Inflammatory macrophage (primary cell): ENCODE measurements at regions not wholly inside any gene's neighbourhood (a gene's known extent, or its start where the extent isn't known, plus 50 kb on each side); places are given as distances from the start of the nearest gene placed in this dataset.
"Not testable (repeated sequence)": the region's sequence is repeated elsewhere in the genome, so short reads cannot be mapped to it uniquely, and the experiment has no call there.

Experiments used
- DNase-seq, 2 donors: peaks; one replicate each; pipeline ENCODE4 v3.0.0-alpha.2; 2020 to 2022

DNA sequence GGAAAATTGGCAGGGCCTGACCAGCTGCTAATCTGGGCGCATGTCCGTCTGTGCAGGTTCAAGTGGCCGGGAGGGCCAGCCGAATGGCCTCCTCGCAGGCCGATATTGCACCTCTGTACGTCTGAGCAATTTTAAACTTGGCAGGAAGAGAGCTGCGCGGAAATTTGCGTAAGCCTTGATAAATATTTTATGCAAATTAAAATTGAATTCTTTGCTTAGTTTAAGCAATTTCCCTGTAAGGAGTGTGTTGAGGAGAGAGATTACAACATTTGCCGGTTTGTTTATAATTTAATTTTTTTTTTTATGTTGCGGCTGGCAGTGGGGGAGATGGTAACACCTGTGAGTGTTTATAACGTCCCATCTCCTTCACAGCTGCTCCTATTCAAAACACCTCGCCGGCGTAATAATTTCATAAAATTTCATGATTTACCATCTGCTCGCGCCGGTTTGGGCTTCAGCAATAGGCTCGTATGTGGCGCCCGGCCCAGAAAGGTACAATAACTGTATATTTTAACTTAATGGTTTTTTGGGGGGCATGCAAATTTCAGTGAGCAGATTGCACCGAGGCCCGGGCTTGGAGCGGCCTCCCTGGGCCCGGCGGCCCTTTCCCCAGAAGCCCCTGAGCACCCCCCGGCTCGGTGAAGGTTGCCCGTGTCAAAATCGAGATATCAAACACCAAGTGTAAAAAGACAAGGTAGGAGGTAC is 269.4 kb upstream of the MVB12B start:
- no peak for DNase-seq

DNA sequence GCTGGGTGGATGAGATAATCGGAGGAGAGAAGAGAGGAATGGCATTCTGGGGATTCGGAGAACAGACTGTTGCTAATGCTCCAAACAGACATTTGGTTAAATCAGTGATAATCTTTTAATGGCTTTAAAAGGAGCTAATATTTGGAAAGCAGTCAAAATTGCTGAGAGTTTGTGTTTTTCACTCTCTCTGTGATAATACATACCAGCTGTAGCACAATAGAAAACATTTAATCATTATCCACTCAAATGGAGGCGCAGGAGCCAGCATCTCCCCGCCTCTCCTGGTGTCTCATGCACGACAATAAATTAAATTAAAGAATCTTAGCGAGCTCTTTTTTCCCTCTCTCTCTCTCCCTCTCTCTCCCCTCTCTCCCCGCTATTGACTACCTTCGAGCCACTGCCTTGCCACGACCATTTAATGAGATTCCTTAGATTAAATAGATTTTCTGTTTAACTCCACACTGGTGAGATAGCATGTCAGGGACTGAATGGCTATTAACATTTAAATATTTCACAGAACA is 268.6 kb upstream of the MVB12B start:
- DNase-seq, result no peak

DNA sequence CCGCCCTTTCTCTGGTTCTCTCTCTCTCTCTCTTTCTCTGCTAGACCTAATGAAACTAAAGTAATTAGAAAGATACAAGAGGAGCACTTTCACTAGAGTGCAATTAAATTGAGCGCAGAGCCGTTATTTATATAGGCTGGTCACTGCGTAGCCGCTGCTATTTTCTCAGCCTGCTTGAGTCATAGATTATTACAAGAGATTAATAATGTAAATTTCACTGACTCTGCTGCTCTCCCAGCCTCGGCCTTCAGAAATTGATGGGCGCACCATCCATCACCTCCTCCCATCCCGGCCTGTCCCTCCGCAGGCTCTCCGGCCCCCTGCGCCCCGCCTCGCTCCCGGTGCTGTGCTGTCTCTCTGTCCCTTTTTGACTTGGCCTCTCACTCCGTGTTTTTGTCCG is 268.0 kb upstream of the MVB12B start:
- no peak for DNase-seq

DNA sequence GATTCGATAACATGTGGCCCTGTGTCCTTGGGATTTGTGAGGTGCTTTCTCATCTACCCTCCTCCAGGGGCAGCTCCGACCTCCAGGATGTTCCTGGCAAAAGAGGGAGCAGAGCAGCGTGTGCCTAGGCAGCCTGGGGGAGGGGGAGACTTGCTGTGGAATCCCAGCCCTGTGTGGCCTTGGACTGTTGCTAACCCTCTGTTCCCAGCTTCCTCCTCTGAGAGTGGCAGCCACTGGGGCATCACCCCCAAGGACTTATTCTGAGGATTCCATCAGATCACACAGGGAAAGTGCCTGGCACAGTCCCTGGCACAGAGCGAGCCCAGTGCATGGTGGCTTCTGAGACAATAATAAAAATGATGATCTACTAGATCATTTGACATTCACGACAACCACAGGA is 265.1 kb upstream of the MVB12B start:
- no peak for DNase-seq

DNA sequence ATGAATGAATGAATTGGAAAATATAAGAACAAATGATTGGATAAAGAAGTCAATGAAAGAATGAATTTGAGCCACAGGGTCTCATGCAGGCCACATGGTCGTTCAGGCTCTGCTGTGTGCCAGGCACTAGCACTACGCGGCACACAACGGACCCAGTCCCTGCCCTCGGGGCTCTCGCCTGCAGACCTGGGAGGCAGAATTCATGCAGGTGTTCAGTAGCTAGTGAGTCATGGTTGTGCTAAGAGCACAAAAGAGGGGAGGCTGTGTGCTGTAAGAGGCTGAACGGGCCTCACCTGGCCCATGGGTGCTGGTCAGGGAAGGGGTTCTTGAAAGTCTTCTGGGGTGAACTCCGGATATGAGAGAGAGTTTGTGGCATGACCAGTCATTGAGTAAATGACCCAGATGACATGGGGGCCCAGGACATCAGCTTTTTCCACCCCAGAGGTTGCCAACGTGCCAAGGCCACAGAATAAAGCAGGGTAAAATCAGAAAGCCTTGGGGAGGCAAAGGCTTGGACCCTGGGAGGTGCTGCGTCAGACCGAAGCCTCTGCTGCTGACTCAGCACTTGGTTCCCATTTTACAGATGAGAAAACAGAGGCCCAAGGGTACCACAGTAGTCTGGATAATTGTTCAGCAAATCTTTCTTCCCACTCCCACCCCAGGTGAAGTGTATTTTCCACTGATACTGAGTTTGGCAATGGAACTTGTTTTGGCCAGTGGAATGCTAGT is 264.3 kb upstream of the MVB12B start:
- no peak for DNase-seq

DNA sequence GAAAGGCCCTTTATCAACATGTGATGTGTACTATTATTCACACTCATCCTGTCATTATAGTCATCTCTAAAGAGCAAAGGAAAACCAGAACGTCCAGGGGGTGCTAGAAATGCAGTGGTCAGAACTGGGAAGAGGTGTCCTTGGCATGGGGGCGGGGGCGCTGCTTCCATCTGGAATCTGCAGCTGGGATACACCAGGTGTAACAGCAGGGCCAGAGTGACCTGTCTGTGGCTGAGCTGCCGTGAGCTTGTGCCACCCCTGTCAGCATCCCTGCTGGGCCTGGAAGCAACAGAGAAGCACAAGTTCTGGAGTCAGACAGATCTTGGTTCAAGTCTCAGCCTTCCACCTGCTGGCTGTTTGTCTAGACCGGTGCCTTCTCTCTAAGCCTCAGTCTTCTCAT is 263.3 kb upstream of the MVB12B start:
- no peak for DNase-seq

DNA sequence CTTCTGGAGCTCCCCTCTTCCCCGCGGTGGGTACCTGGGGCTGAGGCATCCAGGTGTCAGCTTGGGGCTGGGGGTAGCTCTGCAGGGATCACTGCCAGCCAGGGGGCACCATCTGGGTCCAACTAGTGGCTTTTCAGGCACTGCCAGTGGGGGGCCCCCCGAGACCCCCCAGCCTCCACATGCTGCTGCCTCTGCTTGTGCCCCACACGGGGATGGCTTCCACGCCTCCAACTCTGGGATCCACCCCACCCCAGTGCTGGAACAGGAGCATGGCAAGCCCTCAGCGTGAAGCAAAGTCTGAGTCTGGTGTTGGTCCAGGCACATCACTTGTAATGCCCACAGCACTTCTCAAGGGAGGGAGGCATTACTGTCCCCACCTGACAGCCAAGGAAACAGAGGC is 260.5 kb upstream of the MVB12B start:
- DNase-seq, result no peak

DNA sequence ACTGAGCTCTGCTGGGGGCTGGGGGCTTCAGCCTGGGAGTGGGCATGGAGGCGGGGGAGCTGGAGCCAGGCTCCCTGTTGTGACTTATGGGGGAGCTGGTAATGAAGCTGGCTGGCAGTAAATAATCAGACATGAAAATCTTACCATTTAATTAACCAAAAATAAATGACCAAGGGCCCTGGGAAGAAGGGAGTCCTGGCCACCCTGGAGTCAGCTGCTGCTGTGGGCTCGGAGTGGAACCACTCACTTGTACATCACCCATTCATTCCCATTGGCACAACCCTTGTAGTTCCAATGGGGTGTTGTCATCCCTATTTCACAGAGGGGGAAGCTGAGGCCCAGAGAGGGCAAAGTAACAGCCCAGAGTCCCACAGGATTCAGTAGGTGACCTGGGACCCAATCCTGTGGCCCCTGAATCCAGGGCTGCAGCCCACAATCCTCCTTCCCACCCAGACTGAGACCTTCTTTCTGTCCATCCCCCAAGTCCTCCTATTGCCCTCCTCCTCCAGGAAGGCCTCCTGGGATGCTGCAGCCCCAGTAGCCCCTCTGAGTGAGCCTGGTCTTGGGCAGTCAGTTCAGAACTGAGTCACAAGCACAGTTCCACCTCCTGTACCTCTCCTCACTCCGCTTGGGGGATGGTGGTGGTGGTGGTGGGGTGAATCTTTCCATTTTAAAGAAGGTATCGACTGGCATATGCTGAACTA is 259.4 kb upstream of the MVB12B start:
- no peak for DNase-seq

DNA sequence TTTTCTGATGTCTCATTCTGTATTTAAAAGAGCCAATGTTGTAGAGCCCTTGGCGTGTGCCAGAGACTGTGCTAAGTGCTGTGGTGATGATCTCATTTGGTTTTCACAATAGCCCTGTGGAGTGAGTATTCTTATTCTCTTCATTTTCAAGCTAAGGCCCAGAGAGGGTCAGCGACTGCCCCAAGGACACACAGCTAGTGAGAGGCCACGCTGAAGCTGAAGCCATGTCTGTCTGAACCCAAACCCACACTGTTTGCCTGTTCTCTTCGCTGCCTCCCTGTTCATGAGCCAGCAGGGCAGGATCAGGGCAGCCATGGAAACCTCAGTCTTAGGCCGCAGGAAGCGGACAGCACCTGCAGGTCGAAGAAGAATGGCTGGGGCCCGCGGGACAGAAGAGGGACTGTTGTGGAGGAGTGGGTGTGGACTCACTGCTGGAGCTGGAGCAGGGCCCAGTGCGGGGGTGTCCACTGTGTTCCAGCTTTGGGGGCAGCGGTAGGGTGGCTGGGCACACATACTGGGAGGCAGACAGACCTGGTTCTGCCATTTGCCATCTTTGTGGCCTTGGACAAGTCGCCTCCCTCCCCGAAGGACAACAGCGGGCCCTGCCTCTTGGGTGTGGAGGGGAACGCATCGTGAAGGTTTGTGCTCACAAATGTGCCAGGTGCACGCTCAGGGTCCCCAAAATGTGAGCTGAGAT is 257.9 kb upstream of the MVB12B start:
- DNase-seq, result no peak

DNA sequence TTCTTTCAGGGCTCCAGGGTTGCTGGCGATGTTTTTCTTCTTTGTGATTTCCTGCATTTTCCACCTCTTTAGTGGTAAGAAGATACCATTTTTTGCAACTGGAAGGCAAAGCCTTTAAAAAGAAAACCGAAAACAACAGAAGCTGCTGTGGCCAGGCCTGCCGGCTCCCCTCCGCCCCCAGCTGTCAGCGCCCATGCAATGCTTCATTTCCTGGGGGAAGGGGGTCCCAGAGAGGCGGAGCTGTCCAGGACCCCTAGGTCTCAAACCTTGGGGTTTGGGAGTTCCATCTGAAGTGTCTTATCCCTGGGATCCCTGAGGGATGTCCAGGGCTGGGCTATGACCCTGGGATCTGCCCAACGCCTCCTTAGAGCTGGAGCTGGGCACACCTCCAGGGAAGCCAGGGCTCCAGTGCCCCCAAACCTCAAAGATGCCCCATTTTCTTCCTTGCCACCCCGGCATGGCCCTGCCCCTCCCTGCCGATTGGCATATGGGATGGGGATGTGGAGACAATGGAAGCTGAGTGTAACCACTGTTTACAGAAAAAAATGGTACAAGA is 257.2 kb upstream of the MVB12B start:
- no peak for DNase-seq

DNA sequence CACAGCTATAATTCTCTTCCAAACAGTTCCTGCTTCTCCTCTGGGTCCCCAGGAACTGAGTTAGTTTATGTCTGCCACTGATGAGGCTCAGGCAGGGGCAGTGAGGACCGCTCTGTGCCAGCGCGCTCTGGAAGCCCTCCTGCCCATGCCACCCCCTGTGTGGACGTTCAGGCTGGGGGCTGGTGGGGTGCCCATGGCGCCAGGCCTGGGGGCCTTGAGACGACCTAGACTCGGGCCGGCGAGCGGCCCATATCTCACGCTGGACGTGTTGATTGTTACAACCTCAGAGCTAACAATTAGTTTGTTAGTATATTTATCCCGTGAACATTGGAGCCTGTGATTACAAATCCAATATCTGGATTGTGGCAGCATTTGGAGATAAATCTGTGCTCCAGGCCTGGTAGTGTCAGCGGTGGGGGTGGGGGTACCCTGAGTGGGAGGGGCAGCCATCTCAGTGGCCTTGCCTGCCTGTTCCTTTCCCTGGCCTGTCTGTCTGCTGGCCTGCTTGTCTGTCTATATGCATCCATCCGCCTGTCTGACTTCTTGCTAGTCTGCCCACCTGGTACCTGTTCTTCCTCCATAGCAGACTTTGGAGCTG is 256.5 kb upstream of the MVB12B start:
- DNase-seq, result no peak

DNA sequence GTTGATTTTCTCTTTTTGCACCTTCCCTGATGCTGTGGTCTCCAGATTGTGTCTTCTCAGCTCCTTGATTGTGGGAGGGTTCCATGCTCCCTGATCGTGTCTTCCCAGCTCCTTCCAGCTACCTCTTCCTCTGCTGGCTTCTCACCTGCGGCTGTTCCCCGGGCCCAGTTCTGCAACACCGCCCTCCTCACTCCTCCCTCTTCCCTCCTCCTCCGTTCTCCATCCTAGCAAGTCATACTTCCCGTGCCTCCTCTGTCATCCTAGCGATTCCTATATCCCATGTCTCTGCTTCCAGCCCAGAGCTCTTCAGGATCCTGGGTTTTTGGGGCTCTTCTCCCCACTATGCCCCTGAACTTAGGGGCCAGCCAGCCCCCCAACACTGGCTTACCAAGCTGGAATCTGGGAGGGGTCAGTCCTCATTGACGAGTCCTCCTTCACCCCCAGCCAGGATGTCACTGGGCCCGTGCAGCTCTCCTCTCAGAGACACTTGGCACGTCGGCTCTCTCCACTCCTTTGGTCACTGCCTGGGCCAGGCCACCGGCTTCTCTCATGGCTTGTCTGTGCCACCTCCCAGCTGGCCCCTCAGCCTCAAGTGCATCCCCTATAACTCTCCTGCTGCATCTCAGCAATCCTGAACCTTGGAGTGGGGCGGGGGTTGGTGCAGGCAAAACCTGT is 255.4 kb upstream of the MVB12B start:
- DNase-seq, result no peak

DNA sequence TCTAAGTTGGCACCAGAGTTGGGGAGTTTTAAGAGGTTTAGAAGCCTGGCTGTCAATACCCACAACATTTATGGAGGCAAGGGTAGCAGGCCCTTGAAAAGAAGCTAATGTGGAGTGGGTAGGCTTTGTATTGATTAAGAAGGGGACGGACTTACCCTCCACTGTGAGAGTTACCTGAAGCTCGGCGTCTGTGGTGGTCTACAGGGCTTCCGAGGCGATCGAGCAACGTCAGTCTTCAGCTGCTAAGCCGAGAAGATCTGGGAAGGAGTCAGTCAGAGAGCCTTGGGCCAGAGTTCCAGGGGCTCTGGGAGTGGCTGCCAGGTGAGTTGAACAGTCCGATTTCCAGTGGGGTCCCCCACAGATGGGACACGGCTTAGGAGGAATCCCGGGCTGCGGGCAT is 249.0 kb upstream of the MVB12B start:
- DNase-seq, result not testable (repeated sequence)

DNA sequence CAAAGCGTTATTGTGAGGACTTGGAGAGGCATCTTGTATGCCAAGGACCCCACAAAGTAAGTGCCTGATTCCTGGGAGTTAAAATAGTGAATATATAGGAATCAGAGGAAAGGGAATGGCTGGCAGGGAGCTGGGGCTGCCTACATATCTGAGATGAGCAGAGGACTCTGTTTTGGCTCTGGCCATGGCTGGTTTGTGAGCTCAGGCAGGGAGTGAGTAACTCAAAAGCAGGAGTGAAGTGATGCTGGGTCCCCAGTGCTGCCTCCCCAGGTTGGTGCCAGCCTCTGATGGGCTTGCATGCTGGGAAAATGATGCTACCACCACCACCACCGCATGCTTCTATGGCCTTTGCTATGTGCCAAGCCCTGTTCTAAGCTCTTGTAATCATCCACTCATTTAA is 246.0 kb upstream of the MVB12B start:
- DNase-seq, result no peak

DNA sequence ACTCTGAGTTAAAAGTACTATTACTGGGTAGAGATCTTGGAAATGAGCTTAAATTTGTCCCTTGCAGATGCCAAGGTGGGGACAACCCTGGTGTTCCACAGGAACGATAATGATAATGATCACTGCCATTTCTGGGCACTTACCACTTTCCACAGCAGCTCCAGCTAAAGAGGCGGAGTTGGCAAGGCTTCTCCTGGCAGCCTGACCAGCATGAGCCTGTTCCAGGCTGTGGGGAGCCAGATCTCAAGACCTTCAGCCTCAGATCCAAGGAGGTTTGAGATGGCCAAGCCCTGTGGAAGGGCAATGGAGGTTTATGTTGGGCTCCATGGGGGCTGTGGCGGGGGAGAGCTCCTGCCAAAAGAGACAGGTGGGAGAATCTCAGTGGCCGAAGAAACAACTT is 244.9 kb upstream of the MVB12B start:
- DNase-seq, result no peak

DNA sequence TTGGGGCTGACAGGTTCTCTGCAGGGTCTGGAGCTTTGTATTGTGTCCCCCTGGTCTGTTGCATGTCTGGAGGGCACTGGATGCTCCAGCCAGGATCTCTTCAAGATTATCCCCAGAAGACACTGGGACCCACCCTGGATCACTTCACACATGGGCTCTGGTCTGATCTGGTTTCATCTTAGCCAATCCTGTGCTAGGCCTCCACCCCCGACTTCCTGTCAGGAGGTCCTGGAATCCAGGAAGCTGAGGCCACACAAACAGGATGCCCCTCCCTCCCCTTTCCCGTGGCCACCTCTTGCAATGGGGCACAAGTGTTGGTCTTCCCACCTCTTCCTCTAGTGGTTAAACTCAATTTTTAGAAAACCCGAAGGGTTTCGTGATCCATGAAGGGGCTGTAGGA is 242.6 kb upstream of the MVB12B start:
- DNase-seq, result peak in 1 of 2 donors; percentile 3

DNA sequence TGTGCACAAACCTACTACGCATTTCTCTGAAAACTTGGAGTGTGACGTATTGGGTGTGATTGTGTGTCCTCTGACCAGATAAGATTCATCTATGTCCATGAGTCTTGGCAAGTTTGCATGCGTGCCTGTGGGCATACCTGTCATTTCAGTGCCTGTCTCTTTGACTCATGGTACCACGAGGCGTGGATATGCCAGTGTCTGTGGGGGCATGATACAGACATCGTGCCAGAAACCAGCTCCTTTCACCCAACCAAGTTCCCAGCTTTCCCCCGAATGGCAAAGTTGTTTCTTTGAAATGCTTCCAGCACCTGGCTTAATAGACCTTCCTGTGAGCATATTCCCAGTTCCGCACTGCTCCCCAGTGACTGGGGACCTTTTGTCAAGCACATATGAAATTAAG is 241.9 kb upstream of the MVB12B start:
- DNase-seq, result no peak

DNA sequence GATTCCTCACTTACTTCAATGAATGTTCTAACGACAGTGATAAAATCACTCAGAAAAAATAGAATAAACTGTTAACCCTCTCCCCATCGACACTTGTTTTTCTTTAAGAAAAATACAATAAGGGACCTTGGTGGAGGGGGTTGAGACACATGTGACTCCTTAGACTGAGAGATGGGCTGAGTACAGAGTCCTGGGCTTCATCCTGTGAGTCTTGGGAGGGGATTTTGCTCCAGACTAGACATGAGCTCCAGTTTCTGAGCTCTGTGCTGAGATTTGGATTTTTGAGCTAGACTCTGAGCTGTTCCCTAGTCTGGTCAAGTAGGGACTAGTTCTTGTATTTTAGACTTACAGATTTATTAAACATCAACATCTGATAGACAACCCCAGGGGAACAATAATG is 241.5 kb upstream of the MVB12B start:
- DNase-seq, result no peak

DNA sequence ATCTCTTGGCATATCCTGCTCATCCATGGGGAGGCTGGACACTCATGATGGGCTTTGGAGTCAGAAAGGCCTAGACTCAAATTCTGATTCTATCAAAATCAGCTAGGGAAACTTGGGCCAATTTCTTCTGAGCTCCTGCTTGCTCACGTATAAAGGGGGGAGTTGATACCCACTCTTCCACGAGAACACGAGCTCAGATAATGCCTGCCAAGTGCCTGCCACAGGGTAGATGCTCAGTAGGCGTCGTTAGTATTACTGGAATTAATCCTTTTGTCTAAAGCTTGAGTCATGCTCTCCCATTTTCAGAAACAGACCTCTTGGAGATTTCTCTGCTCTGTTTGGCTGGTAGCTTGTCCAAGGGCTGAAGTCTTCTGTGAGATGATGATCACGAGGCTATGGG is 238.3 kb upstream of the MVB12B start:
- no peak for DNase-seq

DNA sequence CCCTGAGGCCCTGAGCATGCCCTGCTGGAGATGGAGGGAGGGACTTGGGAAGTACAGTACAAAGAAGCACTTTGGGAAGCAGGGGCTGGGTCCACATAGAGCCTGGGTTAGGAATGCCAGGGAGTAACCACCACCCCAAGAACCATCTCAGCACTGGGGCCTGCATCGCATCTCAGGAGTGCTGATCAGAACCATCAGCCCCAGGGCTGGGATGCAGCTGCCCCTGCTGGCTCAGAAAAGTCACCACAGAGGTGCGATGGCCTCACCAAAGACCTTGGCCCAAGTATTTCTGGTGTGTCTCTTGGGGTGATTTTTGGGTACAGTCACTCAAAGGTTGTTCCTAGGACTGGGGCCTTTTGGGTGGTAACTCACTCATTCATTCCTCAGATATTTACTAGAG is 236.8 kb upstream of the MVB12B start:
- no peak for DNase-seq

DNA sequence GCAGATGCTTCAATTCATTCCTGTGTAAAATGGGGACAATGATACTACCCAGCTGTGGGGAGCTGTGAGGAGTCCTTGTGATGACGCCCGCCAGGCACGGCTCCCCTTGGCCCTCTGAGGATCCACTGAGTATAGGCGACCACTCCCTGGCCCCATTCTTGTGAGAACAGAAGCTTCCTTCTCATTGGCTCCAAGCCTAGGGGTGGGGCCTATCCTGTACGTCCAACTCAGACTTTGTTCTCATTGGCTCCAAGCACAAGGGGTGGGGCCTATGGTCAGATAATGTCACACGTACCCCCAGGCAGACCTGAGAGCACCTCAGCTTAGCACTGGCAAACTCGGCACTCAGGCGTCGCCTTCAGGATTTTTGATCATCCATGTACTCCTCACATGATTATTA is 232.9 kb upstream of the MVB12B start:
- no peak for DNase-seq
